AG04449 (cell line): ENCODE measurements at regions not wholly inside any gene's neighbourhood (a gene's known extent, or its start where the extent isn't known, plus 50 kb on each side); places are given as distances from the start of the nearest gene placed in this dataset.
A peak's percentile ranks its signal among the peaks of the same experiment; 100 is the strongest.

Experiments used
- CTCF ChIA-PET: fragments of 350-600 bp; formaldehyde crosslinking; extraction: SDS; loops from one replicate; lab custom pipeline; 2021; ENCODE audit warnings: antibody characterized with exemption; lab: Yijun Ruan, JAX
- POLR2A ChIA-PET: fragments of 400-600, 350-600 bp; formaldehyde crosslinking; extraction: SDS; loops from one replicate; lab custom pipeline; 2020; ENCODE audit warnings: antibody characterized with exemption, inconsistent platforms; lab: Yijun Ruan, JAX
- DNase-seq: peaks from one replicate; pipeline ENCODE4 v3.0.0-alpha.2; 2010; ENCODE audit warnings: low read depth, low spot score
- H3K4me3 ChIP-seq: 2 replicates; pipeline ENCODE4 v1.5.1; 2011; ENCODE audit warnings: low read depth, mild to moderate bottlenecking, control low read depth, low read length
- CTCF ChIP-seq: IDR thresholded peaks from one replicate; pipeline ENCODE4 v1.5.1; 2011; ENCODE audit warnings: mild to moderate bottlenecking, moderate library complexity, low read length, control low read depth, inconsistent platforms; ENCODE audit not compliant: insufficient read depth; ENCODE audit errors: missing control alignments

GRCh38 chr18:22318745-22319407 lies 98.8 kb downstream of the CTAGE1 start:
- no peak for TF ChIP-seq CTCF
- ChIA-PET CTCF (interaction anchor here (1.1 kb wide), 1 partner anchor 16 kb away, joined by 3 read pairs; no protein-coding TSS in a partner anchor), POLR2A (no interaction called here)
- no peak overlapping the region for H3K4me3 ChIP-seq
- DNase-seq, result peak; percentile 5

- POLR2A ChIA-PET, result no interaction called here
- CTCF ChIA-PET, result interaction anchor here (1.5 kb wide), 1 partner anchor 249 kb away, joined by 3 read pairs; no protein-coding TSS in a partner anchor
- DNase-seq, result peak; percentile 82
- TF ChIP-seq CTCF, result no peak
- no peak overlapping the region for H3K4me3 ChIP-seq
Observed at GRCh38 chr18:22314420-22314819, 103.3 kb downstream of the CTAGE1 start.

GRCh38 chr18:22314001-22314400 lies 103.7 kb downstream of the CTAGE1 start:
- H3K4me3 ChIP-seq, result no peak overlapping the region
- TF ChIP-seq CTCF, result no peak
- DNase-seq, result peak; percentile 37
- ChIA-PET CTCF (interaction anchor here (0.7 to 1.5 kb wide), 3 partner anchors 9 to 249 kb away, joined by 3 read pairs; no protein-coding TSS in a partner anchor), POLR2A (no interaction called here)

- CTCF ChIA-PET, result interaction anchor here (0.8 kb wide), 1 partner anchor 27 kb away, joined by 3 read pairs; no protein-coding TSS in a partner anchor
- POLR2A ChIA-PET, result no interaction called here
- no peak for DNase-seq
- no peak for TF ChIP-seq CTCF
- H3K4me3 ChIP-seq, result no peak overlapping the region
Observed at GRCh38 chr18:22311301-22311700, 106.4 kb downstream of the CTAGE1 start.

- POLR2A ChIA-PET, result interaction anchor here (0.8 kb wide), 1 partner anchor 26 kb away, joined by 3 read pairs; no protein-coding TSS in a partner anchor
- CTCF ChIA-PET, result no interaction called here
- DNase-seq, result no peak
Observed at GRCh38 chr18:22309191-22309590, 108.5 kb downstream of the CTAGE1 start.

GRCh38 chr18:22307528-22307927 lies 110.2 kb downstream of the CTAGE1 start:
- no peak overlapping the region for H3K4me3 ChIP-seq
- TF ChIP-seq CTCF, result no peak
- ChIA-PET CTCF (no interaction called here), POLR2A (no interaction called here)
- DNase-seq, result no peak

More at GRCh38 chr18:22309191-22309590, 108.5 kb downstream of the CTAGE1 start:
- H3K4me3 ChIP-seq, result no peak overlapping the region
- no peak for TF ChIP-seq CTCF
